ENCODE measurements at regions not wholly inside any gene's neighbourhood (a gene's known extent, or its start where the extent isn't known, plus 50 kb on each side); places are given as distances from the start of the nearest gene placed in this dataset.
"Not testable (repeated sequence)": the region's sequence is repeated elsewhere in the genome, so short reads cannot be mapped to it uniquely, and the experiment has no call there.

GRCh38 chr2:38145236-38145635, 69.3 kb upstream of the CYP1B1 start:
- no peak for DNase-seq

- no peak for DNase-seq
Observed at GRCh38 chr2:38142627-38143026, 66.7 kb upstream of the CYP1B1 start.

- DNase-seq: no peak
Observed at GRCh38 chr2:38141501-38141900, 65.5 kb upstream of the CYP1B1 start.

- DNase-seq: no peak
Observed at GRCh38 chr2:38138996-38139395, 63.0 kb upstream of the CYP1B1 start.

- DNase-seq: no peak
Observed at GRCh38 chr2:38138419-38138818, 62.5 kb upstream of the CYP1B1 start.

GRCh38 chr2:38137958-38138357, 62.0 kb upstream of the CYP1B1 start:
- DNase-seq: not testable (repeated sequence)

GRCh38 chr2:38131676-38132075, 55.7 kb upstream of the CYP1B1 start:
- DNase-seq: no peak

- DNase-seq: no peak
Observed at GRCh38 chr2:38130876-38131275, 54.9 kb upstream of the CYP1B1 start.

GRCh38 chr2:38129987-38130386, 54.0 kb upstream of the CYP1B1 start:
- no peak for DNase-seq

- no peak for DNase-seq
Observed at GRCh38 chr2:38129481-38129880, 53.5 kb upstream of the CYP1B1 start.

- DNase-seq: peak; percentile 13 to 56
Observed at GRCh38 chr2:38128653-38129052, 52.7 kb upstream of the CYP1B1 start.

- no peak for DNase-seq
Observed at GRCh38 chr2:38127277-38127676, 51.3 kb upstream of the CYP1B1 start.

GRCh38 chr2:38125842-38126241, 49.9 kb upstream of the CYP1B1 start:
- no peak for DNase-seq

Data from CD4-positive, alpha-beta T cell treated with Interferon alpha-2 for 1 hour (primary cell).